MM.1S (cell line): ENCODE measurements at regions not wholly inside any gene's neighbourhood (a gene's known extent, or its start where the extent isn't known, plus 50 kb on each side); places are given as distances from the start of the nearest gene placed in this dataset.

Experiments used
- DNase-seq: peaks from one replicate; pipeline ENCODE4 v3.0.0-alpha.2; 2015
- H2AFZ ChIP-seq: fragments of 300-600 bp; sonication (generic); 2 replicates; pipeline ENCODE4 v1.6.0; 2016; ENCODE audit warnings: antibody characterized with exemption, low read length
- H3F3A ChIP-seq: fragments of 300-600 bp; sonication (generic); 2 replicates; pipeline ENCODE4 v1.6.1; 2016; ENCODE audit warnings: mild to moderate bottlenecking, antibody characterized with exemption, low read length, moderate library complexity, mixed read lengths; ENCODE audit not compliant: insufficient read depth
- H3K27ac ChIP-seq: fragments of 300-600 bp; sonication (generic); 2 replicates; pipeline ENCODE4 v1.5.1; 2016; ENCODE audit warnings: mild to moderate bottlenecking, low read length
- H3K27me3 ChIP-seq: fragments of 300-600 bp; sonication (generic); replicated peaks from 2 replicates; pipeline ENCODE4 v1.6.0; 2016; ENCODE audit warnings: low read length; ENCODE audit not compliant: insufficient read depth
- H3K36me3 ChIP-seq: fragments of 300-600 bp; sonication (generic); replicated peaks from 2 replicates; pipeline ENCODE4 v1.6.1; 2016; ENCODE audit warnings: mild to moderate bottlenecking, low read length, mixed read lengths; ENCODE audit not compliant: insufficient read depth
- H3K4me1 ChIP-seq: fragments of 300-600 bp; sonication (generic); 2 replicates; pipeline ENCODE4 v1.6.1; 2016; ENCODE audit warnings: low read length, mixed read lengths
- H3K4me2 ChIP-seq: fragments of 300-600 bp; sonication (generic); 2 replicates; pipeline ENCODE4 v1.6.0; 2016; ENCODE audit warnings: low read depth, low read length
- H3K4me3 ChIP-seq: fragments of 300-600 bp; sonication (generic); 2 replicates; pipeline ENCODE4 v1.5.1; 2016; ENCODE audit warnings: low read length, mixed read lengths
- H3K79me2 ChIP-seq: fragments of 300-600 bp; sonication (generic); 2 replicates; pipeline ENCODE4 v1.6.1; 2016; ENCODE audit warnings: mixed run types, low read length, mixed read lengths
- H3K9ac ChIP-seq: fragments of 300-600 bp; sonication (generic); 2 replicates; pipeline ENCODE4 v1.6.1; 2016; ENCODE audit warnings: low read length, mixed read lengths
- H3K9me2 ChIP-seq: fragments of 300-600 bp; sonication (generic); replicated peaks from 2 replicates; pipeline ENCODE4 v1.6.1; 2016; ENCODE audit warnings: mild to moderate bottlenecking, low read length, mixed read lengths; ENCODE audit not compliant: insufficient read depth
- H3K9me3 ChIP-seq: fragments of 300-600 bp; sonication (generic); replicated peaks from 2 replicates; pipeline ENCODE4 v1.6.1; 2016; ENCODE audit warnings: mild to moderate bottlenecking, low read length, mixed read lengths; ENCODE audit not compliant: insufficient read depth
- H4K20me1 ChIP-seq: fragments of 300-600 bp; sonication (generic); 2 replicates; pipeline ENCODE4 v1.6.1; 2016; ENCODE audit warnings: mild to moderate bottlenecking, low read length, moderate library complexity, mixed read lengths; ENCODE audit not compliant: insufficient read depth
- CTCF ChIP-seq: fragments of 300-600 bp; sonication (generic); IDR thresholded peaks from 2 replicates; pipeline ENCODE4 v1.5.1; 2016; ENCODE audit warnings: antibody characterized with exemption, low read length, mixed read lengths
- EZH2 ChIP-seq: fragments of 300-600 bp; sonication (generic); optimal IDR thresholded peaks from 2 replicates; pipeline ENCODE3; 2017; ENCODE audit warnings: low read depth, mild to moderate bottlenecking, antibody characterized with exemption, low read length, mixed read lengths
- EZH2phosphoT487 ChIP-seq: fragments of 300-600 bp; sonication (generic); IDR thresholded peaks from 2 replicates; pipeline ENCODE4 v1.6.1; 2018; ENCODE audit warnings: antibody characterized with exemption, low read length

- Histone ChIP-seq H2AFZ (no peak overlapping the region), H3K4me2 (no peak overlapping the region), H3K9me2 (no peaks in the 10 kb centered on the region), H3K4me3 (no peak overlapping the region), H3K27me3 (no peaks in the 10 kb centered on the region), H3K9me3 (no peaks in the 10 kb centered on the region), H3K36me3 (no peaks in the 10 kb centered on the region), H4K20me1 (no peaks in the 10 kb centered on the region), H3K4me1 (no peaks in the 10 kb centered on the region), H3K79me2 (no peaks in the 10 kb centered on the region), H3K27ac (no peak overlapping the region), H3K9ac (no peak overlapping the region), H3F3A (no peaks in the 10 kb centered on the region)
- DNase-seq, result no peak
- no peak for TF ChIP-seq EZH2phosphoT487
- no peak for TF ChIP-seq EZH2
- no peak for TF ChIP-seq CTCF
Observed at GRCh38 chr13:90415902-90416301, 931.6 kb upstream of the MIR17HG start.

GRCh38 chr13:90416519-90416918 lies 931.0 kb upstream of the MIR17HG start:
- no peaks in the 10 kb centered on the region for H3K27me3 ChIP-seq
- no peaks in the 10 kb centered on the region for H3K36me3 ChIP-seq
- no peaks in the 10 kb centered on the region for H3F3A ChIP-seq
- no peaks in the 10 kb centered on the region for H3K4me1 ChIP-seq
- TF ChIP-seq EZH2, result no peak
- no peak for TF ChIP-seq EZH2phosphoT487
- no peak for TF ChIP-seq CTCF
- no peak overlapping the region for H3K27ac ChIP-seq
- no peaks in the 10 kb centered on the region for H4K20me1 ChIP-seq
- DNase-seq, result no peak
- no peak overlapping the region for H3K4me2 ChIP-seq
- H2AFZ ChIP-seq, result no peak overlapping the region
- no peaks in the 10 kb centered on the region for H3K79me2 ChIP-seq
- no peaks in the 10 kb centered on the region for H3K9me2 ChIP-seq
- H3K9ac ChIP-seq, result no peak overlapping the region
- no peaks in the 10 kb centered on the region for H3K9me3 ChIP-seq
- H3K4me3 ChIP-seq, result no peak overlapping the region

- Histone ChIP-seq H3K4me1 (no peaks in the 10 kb centered on the region), H3K27me3 (no peaks in the 10 kb centered on the region), H3K27ac (no peak overlapping the region), H3K4me3 (no peak overlapping the region), H3K4me2 (no peak overlapping the region), H3K9me3 (no peaks in the 10 kb centered on the region), H3F3A (no peaks in the 10 kb centered on the region), H4K20me1 (no peaks in the 10 kb centered on the region), H3K36me3 (no peaks in the 10 kb centered on the region), H2AFZ (no peak overlapping the region), H3K9ac (no peak overlapping the region), H3K79me2 (no peaks in the 10 kb centered on the region), H3K9me2 (no peaks in the 10 kb centered on the region)
- TF ChIP-seq EZH2, result no peak
- no peak for TF ChIP-seq EZH2phosphoT487
- no peak for TF ChIP-seq CTCF
- no peak for DNase-seq
Observed at GRCh38 chr13:90416938-90417337, 930.5 kb upstream of the MIR17HG start.
